ENCODE measurements at regions not wholly inside any gene's neighbourhood (a gene's known extent, or its start where the extent isn't known, plus 50 kb on each side); places are given as distances from the start of the nearest gene placed in this dataset.

GRCh38 chr4:11881364-11881763, 452.7 kb upstream of the HS3ST1 start:
- POLR2A ChIA-PET, result no interaction called here

GRCh38 chr4:11878241-11878640, 449.5 kb upstream of the HS3ST1 start:
- H4K20me1 ChIP-seq (ENCODE audit: insufficient read depth), result no peaks in the 10 kb centered on the region
- H3K36me3 ChIP-seq (replicated peaks in 1 of 2; ENCODE audit: control insufficient read depth in 1 of 2, insufficient read depth in 2 of 2, low read length in 1 of 2), result no peaks in the 10 kb centered on the region
- ChIA-PET POLR2A (no interaction called here), CTCF (no interaction called here)
- no peaks in the 10 kb centered on the region for H3K79me2 ChIP-seq (ENCODE audit: insufficient read depth)
- no peaks in the 10 kb centered on the region for H3K9me3 ChIP-seq
- H3K4me2 ChIP-seq, result no peak overlapping the region
- no peak overlapping the region for H3K9ac ChIP-seq
- no peak overlapping the region for H2AFZ ChIP-seq (ENCODE audit: low read depth)
- WGBS (ENCODE audit: low lambda C conversion rate), result 13% methylated on average over 3 of the region's 3 CpGs
- DNase-seq, result no peak
- no peak overlapping the region for H3K4me3 ChIP-seq (ENCODE audit: low read depth in 2 of 2, low read length in 1 of 2)
- TF ChIP-seq RAD21 (IDR thresholded peaks at IDR 0.05; ENCODE audit: low read length) (no peak), EP300 (IDR thresholded peaks at IDR 0.05; ENCODE audit: borderline replicate concordance in 1 of 2, low read depth in 1 of 2, low read length in 1 of 2) (no peak), IRF3 (IDR thresholded peaks at IDR 0.05; ENCODE audit: low read depth, low read length) (no peak), GABPA (IDR thresholded peaks at IDR 0.05; ENCODE audit: low read depth) (no peak), CTCF (IDR thresholded peaks at IDR 0.05) (no peak), RCOR1 (IDR thresholded peaks at IDR 0.05; ENCODE audit: low read length) (no peak), SIN3A (IDR thresholded peaks at IDR 0.05; ENCODE audit: borderline replicate concordance, low read depth, low read length) (no peak), MEF2A (IDR thresholded peaks at IDR 0.05; ENCODE audit: borderline replicate concordance, low read depth) (no peak), TEAD4 (IDR thresholded peaks at IDR 0.05; ENCODE audit: borderline replicate concordance, insufficient read depth) (no peak), NRF1 (IDR thresholded peaks at IDR 0.05; ENCODE audit: low read depth, low read length) (no peak), EZH2phosphoT487 (IDR thresholded peaks at IDR 0.05; ENCODE audit: borderline replicate concordance, low read depth) (no peak), GATA2 (CRISPR knock-in tag; IDR thresholded peaks at IDR 0.05) (no peak), RXRA (IDR thresholded peaks at IDR 0.05; ENCODE audit: borderline replicate concordance, low read depth) (no peak), REST (IDR thresholded peaks at IDR 0.05; ENCODE audit: low read depth, low read length) (no peak), RFX5 (IDR thresholded peaks at IDR 0.05; ENCODE audit: low read length) (no peak), ZBTB33 (IDR thresholded peaks at IDR 0.05; ENCODE audit: borderline replicate concordance, low read depth) (no peak), USF2 (IDR thresholded peaks at IDR 0.05; ENCODE audit: borderline replicate concordance, low read depth, low read length) (no peak), MXI1 (IDR thresholded peaks at IDR 0.05; ENCODE audit: low read depth, low read length) (no peak)
- H3F3A ChIP-seq (replicated peaks; ENCODE audit: insufficient read depth), result no peaks in the 10 kb centered on the region
- H3K27ac ChIP-seq (ENCODE audit: low read depth in 2 of 2, low read length in 1 of 2), result no peak overlapping the region
- H3K9me2 ChIP-seq, result no peaks in the 10 kb centered on the region
- no peaks in the 10 kb centered on the region for H3K27me3 ChIP-seq (ENCODE audit: insufficient read depth)
- no peaks in the 10 kb centered on the region for H3K4me1 ChIP-seq (ENCODE audit: control insufficient read depth in 1 of 2, insufficient read depth in 2 of 2, low read depth in 1 of 2, low read length in 1 of 2)

More at GRCh38 chr4:11881364-11881763, 452.7 kb upstream of the HS3ST1 start:
- Histone ChIP-seq H3K4me2 (no peak overlapping the region), H3K4me3 (ENCODE audit: low read depth in 2 of 2, low read length in 1 of 2) (no peak overlapping the region), H3K27me3 (ENCODE audit: insufficient read depth) (no peaks in the 10 kb centered on the region), H3K9me2 (no peaks in the 10 kb centered on the region), H3K9me3 (no peaks in the 10 kb centered on the region), H4K20me1 (ENCODE audit: insufficient read depth) (no peaks in the 10 kb centered on the region), H3K79me2 (ENCODE audit: insufficient read depth) (no peaks in the 10 kb centered on the region), H3K9ac (no peak overlapping the region), H3K4me1 (ENCODE audit: control insufficient read depth in 1 of 2, insufficient read depth in 2 of 2, low read depth in 1 of 2, low read length in 1 of 2) (no peaks in the 10 kb centered on the region), H3K36me3 (replicated peaks in 1 of 2; ENCODE audit: control insufficient read depth in 1 of 2, insufficient read depth in 2 of 2, low read length in 1 of 2) (no peaks in the 10 kb centered on the region), H3K27ac (ENCODE audit: low read depth in 2 of 2, low read length in 1 of 2) (no peak overlapping the region), H3F3A (replicated peaks; ENCODE audit: insufficient read depth) (no peaks in the 10 kb centered on the region), H2AFZ (ENCODE audit: low read depth) (no peak overlapping the region)
- no peak for TF ChIP-seq TCF12 (IDR thresholded peaks at IDR 0.05)
- CTCF ChIA-PET, result interaction anchor here (1.2 kb wide), 1 partner anchor 9 kb away, joined by 3 read pairs; no protein-coding TSS in a partner anchor
- no peak for DNase-seq
